NCI-H1417 treated with DMSO at 0.1 percent for 48 hours (cell line): ENCODE measurements at regions not wholly inside any gene's neighbourhood (a gene's known extent, or its start where the extent isn't known, plus 50 kb on each side); places are given as distances from the start of the nearest gene placed in this dataset.
"Not testable (repeated sequence)": the region's sequence is repeated elsewhere in the genome, so short reads cannot be mapped to it uniquely, and the experiment has no call there.

Source experiments
- DNase-seq: peaks from one replicate; lab custom pipeline; 2025; lab: John Stamatoyannopoulos, UW

DNA sequence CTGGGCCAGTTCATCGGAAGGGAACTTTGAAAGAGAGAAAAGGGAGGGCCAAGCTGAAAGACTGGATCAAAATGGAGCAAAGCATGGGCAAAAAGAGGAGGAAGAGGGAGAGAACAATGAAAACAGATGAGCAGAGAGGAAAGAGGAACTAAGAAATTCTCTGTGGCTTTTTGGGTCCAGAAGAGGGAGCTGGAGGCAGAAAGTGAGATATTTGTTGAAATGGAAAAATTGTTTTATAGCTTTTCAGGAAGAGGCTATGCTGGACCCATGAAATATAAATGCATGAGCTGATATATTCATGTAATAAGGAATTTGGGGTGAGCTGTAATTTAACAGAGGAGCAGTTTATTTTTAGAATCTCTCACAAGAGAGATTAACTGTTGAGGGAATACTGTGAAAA, 457.3 kb downstream of the DMAC1 start:
- DNase-seq: no peak

- no peak for DNase-seq
Observed at GRCh38 chr9:7341571-7341970, 458.0 kb downstream of the DMAC1 start.

DNA sequence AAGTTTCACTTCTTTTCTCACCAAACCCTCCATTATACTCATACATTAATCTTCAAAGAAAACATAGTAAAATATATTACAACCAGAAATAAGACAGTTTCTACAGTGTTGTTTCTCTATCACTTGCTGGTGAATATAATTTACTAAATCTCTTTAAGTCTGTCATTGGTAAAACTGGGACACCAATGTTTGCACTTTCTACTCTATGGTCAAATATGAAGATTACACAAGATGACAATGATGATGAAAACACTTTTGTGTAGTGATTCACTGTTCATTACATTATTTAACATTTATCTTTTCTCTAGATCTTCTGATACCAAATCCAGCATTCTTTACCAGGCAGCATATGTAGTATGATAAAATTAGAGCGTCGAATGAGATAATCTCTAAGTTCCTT, 459.1 kb downstream of the DMAC1 start:
- DNase-seq: no peak

DNA sequence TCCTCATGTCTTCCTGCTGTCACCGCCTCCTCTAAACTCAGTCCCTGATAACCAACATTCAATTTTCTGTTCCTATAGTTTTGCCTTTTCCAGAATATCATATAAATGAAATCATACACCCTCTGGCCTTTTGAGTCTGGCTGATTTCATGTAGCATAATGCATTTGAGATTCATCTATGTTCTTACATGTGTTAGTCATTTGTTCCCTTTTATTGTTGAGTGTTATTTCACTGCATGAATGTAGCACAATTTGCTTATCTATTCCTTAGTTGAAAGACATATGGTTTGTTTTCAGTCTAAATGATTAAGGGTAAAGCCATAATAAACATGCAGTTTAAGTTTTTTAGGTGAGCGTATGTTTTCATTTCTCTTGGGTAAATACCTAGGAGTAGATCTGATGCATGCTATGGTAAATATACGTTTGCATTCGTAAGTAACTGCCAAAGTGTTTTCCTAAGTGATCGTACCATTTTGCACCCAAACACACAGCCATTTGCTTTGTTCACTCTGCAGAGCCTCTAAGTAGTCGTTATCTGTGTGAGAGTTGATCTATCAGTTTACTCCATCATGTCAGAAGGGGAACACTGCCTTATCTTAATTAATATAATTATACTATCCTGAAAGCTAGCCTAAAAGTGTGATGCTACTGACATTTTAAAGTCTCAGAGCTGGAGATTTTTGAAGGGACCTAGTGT, 460.8 kb downstream of the DMAC1 start:
- no peak for DNase-seq

GRCh38 chr9:7336356-7337065, 463.1 kb downstream of the DMAC1 start:
- no peak for DNase-seq

DNA sequence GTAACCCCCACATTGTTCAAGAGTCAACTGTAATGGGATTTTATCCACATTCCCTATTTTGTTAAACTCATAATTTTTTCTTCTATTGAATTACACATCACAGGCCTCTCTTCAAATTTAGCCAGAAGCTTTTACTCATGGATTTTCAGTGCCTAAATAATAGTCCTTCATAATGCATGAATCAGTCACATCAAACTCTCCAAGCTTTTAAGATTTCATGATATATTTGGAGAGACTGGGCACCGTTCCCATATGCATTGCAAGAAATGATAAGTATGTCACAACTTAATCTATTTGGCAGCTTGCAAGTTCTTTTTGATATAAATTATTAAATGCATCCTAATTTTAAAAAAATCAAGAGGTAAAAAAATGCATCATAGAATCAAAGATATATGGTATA, 465.9 kb downstream of the DMAC1 start:
- DNase-seq: no peak

DNA sequence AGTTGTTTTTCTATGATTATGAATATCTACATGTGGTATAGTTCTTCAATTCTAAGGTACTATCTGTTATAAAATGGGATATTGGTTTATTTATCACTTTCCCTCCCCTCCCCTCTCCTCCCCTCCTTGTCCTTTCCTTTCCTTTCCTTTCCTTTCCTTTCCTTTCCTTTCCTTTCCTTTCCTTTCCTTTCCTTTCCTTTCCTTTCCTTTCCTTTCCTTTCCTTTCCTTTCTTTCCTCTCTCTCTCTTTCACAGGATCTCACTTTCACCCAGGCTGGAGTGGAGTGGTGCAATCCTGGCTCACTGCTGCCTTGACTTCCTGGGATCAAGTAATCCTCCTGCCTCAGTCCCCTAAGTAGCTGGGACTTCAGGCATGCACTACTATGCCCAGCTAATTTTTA, 466.8 kb downstream of the DMAC1 start:
- DNase-seq: no peak

- no peak for DNase-seq
Observed at GRCh38 chr9:7328453-7328852, 471.1 kb downstream of the DMAC1 start.

- DNase-seq: no peak
Observed at GRCh38 chr9:7325995-7326394, 473.6 kb downstream of the DMAC1 start.

- DNase-seq: no peak
Observed at GRCh38 chr9:7324152-7324598, 475.4 kb downstream of the DMAC1 start.

GRCh38 chr9:7320841-7321240, 478.7 kb downstream of the DMAC1 start:
- no peak for DNase-seq

- DNase-seq: no peak
Observed at GRCh38 chr9:7320139-7320538, 479.4 kb downstream of the DMAC1 start.

- no peak for DNase-seq
Observed at GRCh38 chr9:7318920-7319319, 480.7 kb downstream of the DMAC1 start.

GRCh38 chr9:7316967-7317366, 482.6 kb downstream of the DMAC1 start:
- no peak for DNase-seq

- DNase-seq: no peak
Observed at GRCh38 chr9:7316166-7316795, 483.3 kb downstream of the DMAC1 start.

GRCh38 chr9:7315746-7316145, 483.8 kb downstream of the DMAC1 start:
- no peak for DNase-seq

DNA sequence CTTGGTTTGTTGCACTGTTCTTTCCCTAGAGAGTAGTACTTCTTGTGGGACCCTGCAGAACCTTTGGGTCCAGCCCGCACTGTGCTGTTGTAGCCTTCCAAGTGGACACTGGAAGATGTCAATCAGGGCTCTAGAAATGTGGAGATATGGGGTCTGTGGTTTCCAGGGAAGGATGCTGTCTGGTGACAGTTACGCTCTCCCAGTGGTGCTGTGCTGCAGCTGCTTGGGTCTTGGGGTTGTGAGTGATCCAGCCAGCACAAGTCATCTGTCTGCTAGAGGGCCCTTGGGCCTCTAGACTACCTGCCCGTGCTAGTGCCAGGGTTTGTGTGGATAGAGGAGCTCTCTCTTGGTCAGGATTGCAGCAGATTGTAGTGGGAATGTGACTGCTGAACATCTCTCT, 484.5 kb downstream of the DMAC1 start:
- no peak for DNase-seq

DNA sequence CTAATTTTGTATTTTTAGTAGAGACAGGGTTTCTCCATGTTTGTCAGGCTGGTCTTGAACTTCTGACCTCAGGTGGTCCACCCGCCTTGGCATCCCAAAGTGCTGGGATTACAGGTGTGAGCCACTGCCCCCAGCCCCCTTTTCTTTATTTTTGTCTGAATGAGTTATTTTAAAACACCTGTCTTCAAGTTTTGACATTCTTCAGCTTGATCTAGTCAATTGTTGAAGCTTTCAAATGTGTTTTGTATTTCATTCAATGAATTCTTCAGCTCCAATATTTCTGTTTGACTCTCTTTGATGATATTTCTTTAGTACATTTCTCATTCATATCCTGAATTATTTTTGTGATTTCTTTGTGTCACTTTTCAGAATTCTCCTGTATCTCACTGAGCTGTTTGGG, 486.2 kb downstream of the DMAC1 start:
- DNase-seq: no peak

GRCh38 chr9:7309051-7309450, 490.5 kb downstream of the DMAC1 start:
- DNase-seq: not testable (repeated sequence)

DNA sequence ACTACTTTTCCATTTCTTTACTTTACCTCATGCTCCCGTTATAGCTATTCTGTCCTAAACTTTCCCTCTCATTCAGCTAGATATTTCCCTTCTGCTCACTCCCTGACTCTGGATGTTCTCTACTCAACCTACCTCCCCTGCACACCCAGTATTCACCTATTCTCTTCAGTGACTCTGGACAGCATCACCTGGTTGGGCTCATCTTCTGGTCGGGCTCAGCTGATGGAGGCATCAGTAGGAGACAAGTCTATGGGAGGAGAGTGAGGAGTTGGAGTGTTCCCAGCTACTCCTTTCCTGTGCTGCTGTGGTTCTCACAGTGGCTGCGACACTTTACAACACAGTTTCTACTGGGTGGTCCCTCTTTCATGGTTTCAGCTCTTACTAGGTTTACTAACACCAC, 493.9 kb downstream of the DMAC1 start:
- DNase-seq: no peak

DNA sequence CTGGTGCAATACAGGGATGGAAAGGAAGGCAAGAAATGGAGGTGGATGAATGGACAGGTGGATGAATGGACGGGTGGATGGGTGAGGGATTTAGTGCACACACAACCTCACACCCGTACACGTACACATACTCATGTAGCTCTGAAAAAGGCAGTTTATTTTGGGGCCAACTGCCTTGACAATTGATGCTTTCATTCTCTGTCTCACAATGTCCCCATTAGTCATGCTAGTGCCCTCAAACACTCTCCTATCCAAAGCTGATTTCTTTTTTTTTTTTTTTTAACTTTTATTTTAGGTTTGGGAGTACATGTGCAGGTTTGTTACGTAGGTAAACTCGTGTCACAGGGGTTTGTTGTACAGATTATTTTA, 495.0 kb downstream of the DMAC1 start:
- DNase-seq: no peak

- no peak for DNase-seq
Observed at GRCh38 chr9:7303907-7304626, 495.5 kb downstream of the DMAC1 start.

DNA sequence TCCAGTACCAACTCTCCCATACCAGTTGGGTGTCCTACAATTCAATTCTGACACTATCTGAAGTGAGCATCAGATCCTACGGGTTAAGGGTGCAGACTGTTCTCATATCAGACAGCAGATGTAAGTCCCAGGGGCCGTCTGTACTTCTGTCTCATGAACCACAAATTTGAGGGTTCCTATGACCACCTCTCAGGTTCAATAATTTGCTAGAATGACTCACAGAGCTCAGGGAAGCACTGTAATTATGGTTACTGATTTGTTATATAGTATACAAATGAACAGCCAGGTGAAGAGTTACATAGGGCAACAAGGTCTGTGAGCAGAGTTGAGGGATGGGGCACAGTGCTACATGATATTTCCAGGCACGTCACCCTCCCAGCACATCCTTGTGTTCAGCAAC, 499.1 kb downstream of the DMAC1 start:
- DNase-seq: no peak
